ENCODE measurements at regions not wholly inside any gene's neighbourhood (a gene's known extent, or its start where the extent isn't known, plus 50 kb on each side); places are given as distances from the start of the nearest gene placed in this dataset.

- DNase-seq (ENCODE audit: low spot score in 2 of 2), result no peak
- no peak for FAIRE-seq
These were observed 324.8 kb downstream of the C12orf50 start for GRCh38 chr12:87704374-87704773.

- DNase-seq (ENCODE audit: low spot score in 2 of 2), result no peak
These were observed 338.9 kb downstream of the C12orf50 start for GRCh38 chr12:87690236-87690810.

GRCh38 chr12:87689196-87689595, 340.0 kb downstream of the C12orf50 start:
- DNase-seq (ENCODE audit: low spot score in 2 of 2) (no peak), FAIRE-seq (no peak)

More at GRCh38 chr12:87690236-87690810, 338.9 kb downstream of the C12orf50 start:
- no peak for FAIRE-seq

GRCh38 chr12:87687362-87687761, 341.8 kb downstream of the C12orf50 start:
- FAIRE-seq (no peak), DNase-seq (ENCODE audit: low spot score in 2 of 2) (no peak)

- FAIRE-seq (no peak), DNase-seq (ENCODE audit: low spot score in 2 of 2) (no peak)
These were observed 343.5 kb downstream of the C12orf50 start for GRCh38 chr12:87685696-87686095.

- DNase-seq (ENCODE audit: low spot score in 2 of 2), result no peak
These were observed 349.9 kb downstream of the C12orf50 start for GRCh38 chr12:87679251-87679650.

GRCh38 chr12:87678453-87678852, 350.7 kb downstream of the C12orf50 start:
- DNase-seq (ENCODE audit: low spot score in 2 of 2) (no peak), FAIRE-seq (no peak)

More at GRCh38 chr12:87679251-87679650, 349.9 kb downstream of the C12orf50 start:
- no peak for FAIRE-seq

GRCh38 chr12:87676731-87677130, 352.5 kb downstream of the C12orf50 start:
- DNase-seq (ENCODE audit: low spot score in 2 of 2) (no peak), FAIRE-seq (no peak)

GRCh38 chr12:87671757-87672156, 357.4 kb downstream of the C12orf50 start:
- FAIRE-seq, result no peak
- no peak for DNase-seq (ENCODE audit: low spot score in 2 of 2)

- FAIRE-seq, result no peak
- DNase-seq (ENCODE audit: low spot score in 2 of 2), result no peak
These were observed 358.8 kb downstream of the C12orf50 start for GRCh38 chr12:87670448-87670847.

- no peak for DNase-seq (ENCODE audit: low spot score in 2 of 2)
- FAIRE-seq, result no peak
These were observed 361.8 kb downstream of the C12orf50 start for GRCh38 chr12:87667378-87667777.

- DNase-seq (ENCODE audit: low spot score in 2 of 2), result no peak
- no peak for FAIRE-seq
These were observed 367.3 kb downstream of the C12orf50 start for GRCh38 chr12:87661786-87662377.

- FAIRE-seq, result no peak
- no peak for DNase-seq (ENCODE audit: low spot score in 2 of 2)
These were observed 368.0 kb downstream of the C12orf50 start for GRCh38 chr12:87660987-87661774.

- FAIRE-seq, result no peak
- no peak for DNase-seq (ENCODE audit: low spot score in 2 of 2)
These were observed 368.9 kb downstream of the C12orf50 start for GRCh38 chr12:87660291-87660690.

GRCh38 chr12:87656311-87656710, 372.9 kb downstream of the C12orf50 start:
- no peak for FAIRE-seq
- DNase-seq (ENCODE audit: low spot score in 2 of 2), result no peak

- no peak for FAIRE-seq
- no peak for DNase-seq (ENCODE audit: low spot score in 2 of 2)
These were observed 377.4 kb downstream of the C12orf50 start for GRCh38 chr12:87651670-87652425.

- no peak for FAIRE-seq
These were observed 387.0 kb downstream of the C12orf50 start for GRCh38 chr12:87642245-87642644.

GRCh38 chr12:87618199-87618598, 411.0 kb downstream of the C12orf50 start:
- no peak for DNase-seq (ENCODE audit: low spot score in 2 of 2)
- no peak for FAIRE-seq

More at GRCh38 chr12:87642245-87642644, 387.0 kb downstream of the C12orf50 start:
- no peak for DNase-seq (ENCODE audit: low spot score in 2 of 2)

- no peak for DNase-seq (ENCODE audit: low spot score in 2 of 2)
- no peak for FAIRE-seq
These were observed 416.2 kb downstream of the C12orf50 start for GRCh38 chr12:87612996-87613395.

GRCh38 chr12:87608321-87608720, 420.9 kb downstream of the C12orf50 start:
- FAIRE-seq (no peak), DNase-seq (ENCODE audit: low spot score in 2 of 2) (no peak)

- DNase-seq (ENCODE audit: low spot score in 2 of 2), result no peak
- no peak for FAIRE-seq
These were observed 425.5 kb downstream of the C12orf50 start for GRCh38 chr12:87603727-87604126.
